H1 (cell line): ENCODE measurements at regions not wholly inside any gene's neighbourhood (a gene's known extent, or its start where the extent isn't known, plus 50 kb on each side); places are given as distances from the start of the nearest gene placed in this dataset.

ENCODE experiments used
- CHD7 ChIP-seq: fragments of 300-600 bp; sonication (generic); IDR thresholded peaks from 2 replicates; pipeline ENCODE4 v1.7.1; 2012; ENCODE audit warnings: low read length, moderate library complexity, mild to moderate bottlenecking, inconsistent platforms; ENCODE audit not compliant: insufficient replicate concordance
- CTBP2 ChIP-seq: IDR thresholded peaks from 2 replicates; pipeline ENCODE4 v1.7.0; 2011; ENCODE audit warnings: borderline replicate concordance, mild to moderate bottlenecking, moderate library complexity, mixed read lengths, low read length; ENCODE audit not compliant: insufficient read depth, insufficient read length
- EZH2 ChIP-seq: fragments of 200-600 bp; sonication (generic); IDR thresholded peaks from 2 replicates; pipeline ENCODE4 v1.7.1; 2012; ENCODE audit warnings: low read depth, mild to moderate bottlenecking, moderate library complexity, low read length, inconsistent platforms; ENCODE audit not compliant: severe bottlenecking
- FOSL1 ChIP-seq: IDR thresholded peaks from 2 replicates; pipeline ENCODE4 v1.6.1; 2011; ENCODE audit warnings: mild to moderate bottlenecking, low read depth, low read length, moderate library complexity; ENCODE audit not compliant: insufficient read depth
- KDM1A ChIP-seq: fragments of 200-600, 300-600 bp; sonication (generic); IDR thresholded peaks from 2 replicates; pipeline ENCODE4 v1.7.1; 2016; ENCODE audit warnings: mild to moderate bottlenecking, low read length, borderline replicate concordance
- MAFK ChIP-seq: IDR thresholded peaks from 2 replicates; pipeline ENCODE4 v1.6.1; 2012; ENCODE audit warnings: low read depth, mild to moderate bottlenecking, improper control_type of control experiment, low read length
- NRF1 ChIP-seq: IDR thresholded peaks from 2 replicates; pipeline ENCODE4 v1.6.1; 2011; ENCODE audit warnings: mild to moderate bottlenecking, low read depth, low read length, improper control_type of control experiment
- RXRA ChIP-seq: IDR thresholded peaks from 2 replicates; pipeline ENCODE4 v1.6.1; 2011; ENCODE audit warnings: low read depth, mild to moderate bottlenecking, low read length, moderate library complexity; ENCODE audit not compliant: insufficient read depth
- SP4 ChIP-seq: IDR thresholded peaks from 2 replicates; pipeline ENCODE4 v1.6.1; 2012; ENCODE audit warnings: low read length, inconsistent platforms
- ZNF274 ChIP-seq: IDR thresholded peaks from 2 replicates; pipeline ENCODE4 v1.7.0; 2012; ENCODE audit warnings: low read length, borderline replicate concordance; ENCODE audit errors: extremely low read depth

DNA sequence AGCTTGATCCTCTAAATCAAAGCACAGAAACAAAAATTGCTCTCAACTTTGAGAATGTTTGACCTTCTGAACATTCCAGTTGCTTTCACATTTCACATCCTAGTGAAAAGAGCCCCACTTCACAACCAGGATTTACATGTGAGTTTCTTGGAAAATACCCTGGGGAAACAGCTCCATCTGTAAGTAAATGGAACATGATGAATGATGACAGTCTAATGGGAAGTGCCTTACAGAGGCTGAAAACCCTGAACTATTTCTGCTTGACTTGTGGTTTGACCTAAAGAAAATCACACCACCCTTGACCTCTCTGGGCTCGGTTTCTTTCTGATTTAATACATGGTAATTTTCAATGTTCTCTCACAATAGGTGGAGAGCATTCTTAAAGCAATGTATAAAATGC, 499.4 kb upstream of the API5 start (continued):
- TF ChIP-seq CHD7 (no peak), CTBP2 (no peak), EZH2 (no peak), NRF1 (no peak), KDM1A (no peak), RXRA (no peak), FOSL1 (no peak), ZNF274 (no peak), MAFK (no peak), SP4 (no peak)
